PC-9 (cell line): ENCODE measurements at regions not wholly inside any gene's neighbourhood (a gene's known extent, or its start where the extent isn't known, plus 50 kb on each side); places are given as distances from the start of the nearest gene placed in this dataset.

Experiments
- BruUV-seq: library from RNA; stranded (reverse); fragments of 400-500 nt; replicated peaks from 2 replicates; lab custom pipeline; 2021; lab: Mats Ljungman, UMichigan
- CTCF ChIA-PET: fragments of 300-600 bp; sonication (Branson Sonifier 250); formaldehyde crosslinking; loops from one replicate; lab custom pipeline; 2022; ENCODE audit warnings: antibody characterized with exemption; lab: Charles Lee
- POLR2A ChIA-PET: fragments of 300-600 bp; sonication (Branson Sonifier 250); formaldehyde crosslinking; loops from one replicate; lab custom pipeline; 2022; ENCODE audit warnings: antibody characterized with exemption; ENCODE audit not compliant: unreplicated experiment; lab: Charles Lee
- DNase-seq, 2 experiments: peaks; one replicate each; pipeline versions ENCODE4 v3.0.0 to v3.0.0-alpha.2; 2015 to 2022; ENCODE audit warnings: mixed read lengths in 1 of 2
- H2AFZ ChIP-seq: fragments of 200-600 bp; sonication (generic); 2 replicates; pipeline ENCODE4 v1.8.1; 2017; ENCODE audit warnings: antibody characterized with exemption
- H3F3A ChIP-seq: fragments of 200-600 bp; sonication (generic); 2 replicates; pipeline ENCODE4 v1.8.1; 2017; ENCODE audit warnings: antibody characterized with exemption, mild to moderate bottlenecking, low read depth; ENCODE audit not compliant: insufficient read depth
- H3K27ac ChIP-seq: fragments of 200-600 bp; sonication (generic); 2 replicates; pipeline ENCODE4 v1.6.1; 2016; ENCODE audit warnings: mixed run types
- H3K27me3 ChIP-seq: fragments of 200-600 bp; sonication (generic); 2 replicates; pipeline ENCODE4 v1.6.1; 2016; ENCODE audit warnings: low read depth, mixed run types; ENCODE audit not compliant: insufficient read depth
- H3K36me3 ChIP-seq: fragments of 200-600 bp; sonication (generic); 2 replicates; pipeline ENCODE4 v1.6.1; 2016; ENCODE audit warnings: low read depth, mixed run types
- H3K4me1 ChIP-seq: fragments of 200-600 bp; sonication (generic); replicated peaks from 2 replicates; pipeline ENCODE4 v1.6.1; 2016; ENCODE audit warnings: mixed run types; ENCODE audit not compliant: insufficient read depth
- H3K4me2 ChIP-seq: fragments of 200-600 bp; sonication (generic); 2 replicates; pipeline ENCODE4 v1.6.1; 2017; ENCODE audit warnings: mixed run types
- H3K4me3 ChIP-seq: fragments of 200-600 bp; sonication (generic); 2 replicates; pipeline ENCODE4 v1.6.1; 2016; ENCODE audit warnings: mixed run types
- H3K79me2 ChIP-seq: fragments of 200-600 bp; sonication (generic); 2 replicates; pipeline ENCODE4 v1.6.1; 2017; ENCODE audit warnings: low read depth, mixed run types
- H3K9me2 ChIP-seq: fragments of 200-600 bp; sonication (generic); 2 replicates; pipeline ENCODE4 v1.8.1; 2017; ENCODE audit warnings: mild to moderate bottlenecking; ENCODE audit not compliant: insufficient read depth
- H3K9me3 ChIP-seq: fragments of 200-600 bp; sonication (generic); 2 replicates; pipeline ENCODE4 v1.8.1; 2016; ENCODE audit warnings: low read depth; ENCODE audit not compliant: insufficient read depth
- H4K20me1 ChIP-seq: fragments of 200-600 bp; sonication (generic); 2 replicates; pipeline ENCODE4 v1.8.1; 2017; ENCODE audit not compliant: insufficient read depth
- CTCF ChIP-seq: fragments of 200-600 bp; sonication (generic); conservative IDR thresholded peaks from 2 replicates; pipeline ENCODE4 v1.6.1; 2017; ENCODE audit warnings: mixed run types, antibody characterized with exemption, mild to moderate bottlenecking, moderate library complexity
- EZH2 ChIP-seq: fragments of 200-600 bp; sonication (generic); IDR thresholded peaks from 2 replicates; pipeline ENCODE4 v1.8.0; 2017; ENCODE audit warnings: antibody characterized with exemption, low read depth
- intact Hi-C: fragments of 100-400 bp; cut with micrococcal nuclease; formaldehyde crosslinking; loops from one replicate; pipeline ENCODE4 v1.10.0; 2022; ENCODE audit not compliant: unreplicated experiment

- H3K4me2 ChIP-seq = no peak overlapping the region
- POLR2A ChIA-PET = no interaction called here
- no peaks in the 10 kb centered on the region for H4K20me1 ChIP-seq
- BruUV-seq = no TSS peak
- no peaks in the 10 kb centered on the region for H3K79me2 ChIP-seq
- no peak overlapping the region for H2AFZ ChIP-seq
- no peaks in the 10 kb centered on the region for H3K27me3 ChIP-seq
- H3K27ac ChIP-seq = no peak overlapping the region
- no peak for TF ChIP-seq CTCF
- DNase-seq = no peak
- H3K36me3 ChIP-seq = no peaks in the 10 kb centered on the region
- H3F3A ChIP-seq = peaks cover 22% of the 10 kb centered on the region
- intact Hi-C loops = no loop called here
- H3K9me2 ChIP-seq = no peaks in the 10 kb centered on the region
- CTCF ChIA-PET = no interaction called here
- H3K9me3 ChIP-seq = 0 out of 2 replicates have a peak, but pooled peaks cover 15% of the 10 kb centered on the region
- H3K4me3 ChIP-seq = no peak overlapping the region
- peaks cover 22% of the 10 kb centered on the region for H3K4me1 ChIP-seq
These were observed 220.3 kb downstream of the ENC1 start for GRCh38 chr5:74420220-74420619.

- peaks cover 15% of the 10 kb centered on the region for H3F3A ChIP-seq
- H3K36me3 ChIP-seq = no peaks in the 10 kb centered on the region
- ChIA-PET POLR2A (interaction anchor here (0.6 kb wide), 1 partner anchor 124 kb away, joined by 8 read pairs; no protein-coding TSS in a partner anchor), CTCF (no interaction called here)
- intact Hi-C loops = no loop called here
- H3K9me2 ChIP-seq = no peaks in the 10 kb centered on the region
- H3K9me3 ChIP-seq = 0 out of 2 replicates have a peak, but pooled peaks cover 15% of the 10 kb centered on the region
- no peak overlapping the region for H3K4me3 ChIP-seq
- no peaks in the 10 kb centered on the region for H4K20me1 ChIP-seq
- H3K79me2 ChIP-seq = no peaks in the 10 kb centered on the region
- no peak overlapping the region for H2AFZ ChIP-seq
- no TSS peak for BruUV-seq
- no peak overlapping the region for H3K27ac ChIP-seq
- peaks cover 15% of the 10 kb centered on the region for H3K4me1 ChIP-seq
- H3K27me3 ChIP-seq = no peaks in the 10 kb centered on the region
- no peak for DNase-seq
- no peak for TF ChIP-seq EZH2
- no peak for TF ChIP-seq CTCF
- no peak overlapping the region for H3K4me2 ChIP-seq
These were observed 221.1 kb downstream of the ENC1 start for GRCh38 chr5:74419468-74419867.

DNA sequence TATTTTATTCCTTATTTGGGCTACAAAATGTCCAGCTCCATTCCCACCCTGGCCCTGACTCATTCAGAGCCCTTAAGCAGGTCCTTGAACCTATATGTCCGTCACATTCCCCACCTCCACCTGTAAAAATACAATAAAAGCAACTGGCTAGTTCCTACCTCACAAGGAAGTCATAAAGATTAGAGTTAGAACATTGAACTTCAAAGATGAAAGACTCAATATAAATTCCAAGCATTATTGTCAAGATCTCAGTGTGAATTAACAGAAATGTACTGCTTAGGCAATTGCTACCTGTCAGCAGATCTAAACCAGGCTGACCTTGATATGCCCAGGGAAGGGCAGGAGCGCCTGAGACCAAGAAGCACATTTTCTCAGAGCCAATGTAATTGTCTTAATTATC is 221.8 kb downstream of the ENC1 start:
- H3K4me2 ChIP-seq = no peak overlapping the region
- no peak overlapping the region for H3K4me3 ChIP-seq
- no peak overlapping the region for H3K27ac ChIP-seq
- 0 out of 2 replicates have a peak, but pooled peaks cover 15% of the 10 kb centered on the region for H3K9me3 ChIP-seq
- BruUV-seq = no TSS peak
- H3K79me2 ChIP-seq = no peaks in the 10 kb centered on the region
- peaks cover 7% of the 10 kb centered on the region; the same call in 1 of the 2 replicates for H3K4me1 ChIP-seq
- POLR2A ChIA-PET = interaction anchor here (0.6 kb wide), 1 partner anchor 125 kb away, joined by 8 read pairs; no protein-coding TSS in a partner anchor
- peaks cover 8% of the 10 kb centered on the region; the same call in 1 of the 2 replicates for H3F3A ChIP-seq
- no peaks in the 10 kb centered on the region for H3K27me3 ChIP-seq
- H3K36me3 ChIP-seq = no peaks in the 10 kb centered on the region
- TF ChIP-seq CTCF (no peak), EZH2 (no peak)
- CTCF ChIA-PET = no interaction called here
- H4K20me1 ChIP-seq = no peaks in the 10 kb centered on the region
- no peak overlapping the region for H2AFZ ChIP-seq
- DNase-seq = peak in 1 of 2 experiments; percentile 67
- intact Hi-C loops = no loop called here
- H3K9me2 ChIP-seq = no peaks in the 10 kb centered on the region
